Natural killer cell (primary cell): ENCODE measurements at regions not wholly inside any gene's neighbourhood (a gene's known extent, or its start where the extent isn't known, plus 50 kb on each side); places are given as distances from the start of the nearest gene placed in this dataset.
A peak's percentile ranks its signal among the peaks of the same experiment; 100 is the strongest.

Experiments used
- ATAC-seq, 3 donors: fragments of 150-1000 bp in 2 of 3; fragments of 200-7000 bp in 1 of 3; cut with Tn5 transposase; 1 replicate in 1 of 3; 2 replicates in 2 of 3; pipeline ENCODE4 v1.10.0; 2021; ENCODE audit warnings: mild to moderate bottlenecking in 2 of 3, moderate library complexity in 2 of 3
- DNase-seq, 2 donors: peaks; one replicate each; pipeline versions ENCODE4 v3.0.0 to v3.0.0-alpha.2; 2013 to 2021; ENCODE audit warnings: mixed read lengths in 1 of 2
- H3K27ac ChIP-seq: one replicate; pipeline ENCODE4 v1.5.1; 2013; ENCODE audit warnings: mild to moderate bottlenecking, low read length
- H3K27me3 ChIP-seq: one replicate; pipeline ENCODE4 v1.6.1; 2013; ENCODE audit warnings: low read length; ENCODE audit not compliant: control insufficient read depth, insufficient read depth
- H3K36me3 ChIP-seq: one replicate; pipeline ENCODE4 v1.6.1; 2013; ENCODE audit warnings: low read length; ENCODE audit not compliant: control insufficient read depth, insufficient read depth
- H3K4me1 ChIP-seq: one replicate; pipeline ENCODE4 v1.6.1; 2013; ENCODE audit warnings: low read length; ENCODE audit not compliant: control insufficient read depth, insufficient read depth
- H3K4me3 ChIP-seq: one replicate; pipeline ENCODE4 v1.5.1; 2013; ENCODE audit warnings: low read length
- H3K9me3 ChIP-seq: one replicate; pipeline ENCODE4 v1.6.1; 2013; ENCODE audit warnings: low read length; ENCODE audit not compliant: control insufficient read depth, insufficient read depth
- H3K27ac Mint-ChIP-seq, 2 donors: one replicate each; pipeline ENCODE4 v1.8.0; 2022; ENCODE audit warnings: mild to moderate bottlenecking in 2 of 2, mixed read lengths in 2 of 2, moderate library complexity in 1 of 2
- H3K27me3 Mint-ChIP-seq, 2 donors: one replicate each; pipeline ENCODE4 v1.8.0; 2022; ENCODE audit warnings: low read depth in 2 of 2, mixed read lengths in 2 of 2
- H3K36me3 Mint-ChIP-seq: one replicate; pipeline ENCODE4 v1.8.0; 2022; ENCODE audit warnings: mixed read lengths
- H3K4me1 Mint-ChIP-seq, 2 donors: one replicate each; pipeline ENCODE4 v1.8.0; 2022; ENCODE audit warnings: mixed read lengths in 2 of 2
- H3K4me3 Mint-ChIP-seq: one replicate; pipeline ENCODE4 v1.8.0; 2022; ENCODE audit warnings: mild to moderate bottlenecking, moderate library complexity, mixed read lengths
- H3K9me3 Mint-ChIP-seq, 2 donors: one replicate each; pipeline ENCODE4 v1.8.0; 2022; ENCODE audit warnings: mixed read lengths in 2 of 2
- WGBS: methylation state at CpG from one replicate; pipeline ENCODE4 v1.1.7; 2013; ENCODE audit warnings: missing lambda C conversion rate; ENCODE audit not compliant: insufficient coverage; 5-methylcytosine and 5-hydroxymethylcytosine counted together
- intact Hi-C: fragments of 100-400 bp; cut with micrococcal nuclease; formaldehyde crosslinking; loops from one replicate; pipeline ENCODE4 v1.14.2; 2022
- TF ChIP-seq, protein P1 (sequence below): fragments of 200-600 bp; IDR thresholded peaks from one replicate; pipeline ENCODE4 v1.8.0; 2022; ENCODE audit warnings: antibody characterized with exemption

DNA sequence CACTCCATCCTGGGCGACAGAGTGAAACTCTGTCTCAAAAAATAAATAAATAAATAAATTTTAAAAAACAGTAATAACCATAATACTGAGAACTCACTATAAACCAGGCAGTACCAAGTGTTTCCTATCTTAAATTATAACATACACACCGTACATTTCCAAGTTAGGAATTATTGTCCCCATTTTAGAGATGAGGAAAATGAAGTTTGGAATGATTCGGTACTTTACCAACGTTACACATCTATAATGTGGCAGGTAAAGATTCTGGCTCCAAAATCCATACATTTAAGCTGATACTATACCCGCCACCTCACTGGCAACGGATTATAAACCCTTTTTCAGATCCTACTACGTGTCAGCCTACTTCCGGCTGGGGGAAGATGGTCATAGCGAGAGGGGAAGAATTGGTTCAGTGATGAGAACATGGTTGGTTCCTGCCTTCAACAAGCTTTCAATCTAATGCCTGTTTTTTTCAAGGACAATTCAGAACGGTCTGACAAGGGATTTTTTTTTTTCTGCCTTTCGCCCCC, 105.9 kb upstream of the ATF7IP start:
- 96% methylated on average over 5 of the region's 11 CpGs for WGBS
- H3K9me3 ChIP-seq: no peaks in the 10 kb centered on the region
- Mint-ChIP-seq H3K36me3 (no peaks in the 10 kb centered on the region), H3K27ac (peak overlapping the region; percentile 76 to 95), H3K27me3 (no peaks in the 10 kb centered on the region), H3K4me3 (no peak overlapping the region), H3K9me3 (no peaks in the 10 kb centered on the region), H3K4me1 (peaks cover 46 to 52% of the 10 kb centered on the region in 2 donors)
- H3K27me3 ChIP-seq: no peaks in the 10 kb centered on the region
- H3K4me3 ChIP-seq: no peak overlapping the region
- no peaks in the 10 kb centered on the region for H3K36me3 ChIP-seq
- intact Hi-C loops: loop anchor here (5.0 kb wide), 2 partner anchors 698 to 1528 kb away; partner anchors contain the start of gene EPS8
- peak overlapping the region; percentile 58 for H3K27ac ChIP-seq
- no peak for DNase-seq
- peaks cover 39% of the 10 kb centered on the region for H3K4me1 ChIP-seq
- TF ChIP-seq, protein P1, sequence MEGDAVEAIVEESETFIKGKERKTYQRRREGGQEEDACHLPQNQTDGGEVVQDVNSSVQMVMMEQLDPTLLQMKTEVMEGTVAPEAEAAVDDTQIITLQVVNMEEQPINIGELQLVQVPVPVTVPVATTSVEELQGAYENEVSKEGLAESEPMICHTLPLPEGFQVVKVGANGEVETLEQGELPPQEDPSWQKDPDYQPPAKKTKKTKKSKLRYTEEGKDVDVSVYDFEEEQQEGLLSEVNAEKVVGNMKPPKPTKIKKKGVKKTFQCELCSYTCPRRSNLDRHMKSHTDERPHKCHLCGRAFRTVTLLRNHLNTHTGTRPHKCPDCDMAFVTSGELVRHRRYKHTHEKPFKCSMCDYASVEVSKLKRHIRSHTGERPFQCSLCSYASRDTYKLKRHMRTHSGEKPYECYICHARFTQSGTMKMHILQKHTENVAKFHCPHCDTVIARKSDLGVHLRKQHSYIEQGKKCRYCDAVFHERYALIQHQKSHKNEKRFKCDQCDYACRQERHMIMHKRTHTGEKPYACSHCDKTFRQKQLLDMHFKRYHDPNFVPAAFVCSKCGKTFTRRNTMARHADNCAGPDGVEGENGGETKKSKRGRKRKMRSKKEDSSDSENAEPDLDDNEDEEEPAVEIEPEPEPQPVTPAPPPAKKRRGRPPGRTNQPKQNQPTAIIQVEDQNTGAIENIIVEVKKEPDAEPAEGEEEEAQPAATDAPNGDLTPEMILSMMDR: no peak
- ATAC-seq: no peak

DNA sequence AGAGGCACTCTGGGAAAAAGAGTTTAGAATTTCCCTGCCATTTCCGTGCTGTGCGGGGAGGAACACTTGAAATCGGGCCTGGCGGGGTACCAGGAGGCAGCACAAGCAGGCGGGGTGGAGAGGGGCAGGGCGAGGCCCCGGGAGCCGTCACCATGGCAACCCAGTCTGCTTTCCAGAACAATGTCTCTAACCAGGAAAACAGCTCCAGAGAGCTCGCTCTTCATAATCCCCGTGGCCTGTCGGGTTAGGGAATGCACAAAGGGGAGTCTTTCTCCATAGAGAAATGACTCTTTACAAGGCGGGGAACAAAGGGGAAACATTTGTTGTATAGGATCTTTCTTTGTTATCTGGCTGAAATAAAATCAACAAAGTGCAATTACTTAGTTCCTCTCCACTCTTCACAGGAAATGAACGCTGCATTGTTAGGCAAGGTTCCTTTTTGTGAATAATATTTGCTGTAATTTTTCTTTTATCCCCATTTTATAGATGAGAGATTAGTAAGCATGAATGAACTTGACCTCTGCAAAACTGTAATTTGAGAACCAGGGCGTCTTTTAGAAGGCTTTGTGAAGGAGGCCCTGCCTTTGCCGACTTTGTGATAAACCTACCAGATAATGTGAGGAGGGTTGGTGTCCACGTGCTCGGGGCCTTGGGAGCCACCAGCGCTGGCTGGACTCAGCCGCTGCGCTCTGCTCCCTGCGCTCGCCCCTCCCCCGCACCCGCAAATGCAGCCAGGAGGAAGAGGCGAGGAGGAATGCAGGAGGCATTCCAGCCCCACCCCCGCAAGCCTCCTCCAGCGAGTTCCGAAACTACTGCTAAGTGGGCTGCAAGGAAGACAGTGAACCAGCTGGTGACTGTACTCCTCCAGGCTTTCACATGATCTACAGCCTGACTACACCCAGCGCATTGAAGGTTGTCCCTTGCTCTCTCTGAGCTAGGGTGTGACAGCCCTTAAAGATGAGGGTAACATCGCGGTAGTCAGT, 105.2 kb upstream of the ATF7IP start:
- H3K27ac Mint-ChIP-seq: peak overlapping the region; percentile 76 to 95
- peaks cover 39 to 50% of the 10 kb centered on the region in 2 donors for H3K4me1 Mint-ChIP-seq
- H3K4me3 Mint-ChIP-seq: peak overlapping the region; percentile 21
- 78% methylated on average over 29 of the region's 31 CpGs for WGBS
- no peaks in the 10 kb centered on the region for H3K36me3 Mint-ChIP-seq
- peak overlapping the region; percentile 58 for H3K27ac ChIP-seq
- no peaks in the 10 kb centered on the region for H3K9me3 Mint-ChIP-seq
- intact Hi-C loops: no loop called here
- TF ChIP-seq, protein P1: no peak
- no peaks in the 10 kb centered on the region for H3K36me3 ChIP-seq
- DNase-seq (peak in 1 of 2 donors; percentile 13), ATAC-seq (no peak)
- no peaks in the 10 kb centered on the region for H3K27me3 ChIP-seq
- H3K4me3 ChIP-seq: no peak overlapping the region
- no peaks in the 10 kb centered on the region for H3K9me3 ChIP-seq
- peaks cover 36% of the 10 kb centered on the region for H3K4me1 ChIP-seq
- no peaks in the 10 kb centered on the region for H3K27me3 Mint-ChIP-seq

DNA sequence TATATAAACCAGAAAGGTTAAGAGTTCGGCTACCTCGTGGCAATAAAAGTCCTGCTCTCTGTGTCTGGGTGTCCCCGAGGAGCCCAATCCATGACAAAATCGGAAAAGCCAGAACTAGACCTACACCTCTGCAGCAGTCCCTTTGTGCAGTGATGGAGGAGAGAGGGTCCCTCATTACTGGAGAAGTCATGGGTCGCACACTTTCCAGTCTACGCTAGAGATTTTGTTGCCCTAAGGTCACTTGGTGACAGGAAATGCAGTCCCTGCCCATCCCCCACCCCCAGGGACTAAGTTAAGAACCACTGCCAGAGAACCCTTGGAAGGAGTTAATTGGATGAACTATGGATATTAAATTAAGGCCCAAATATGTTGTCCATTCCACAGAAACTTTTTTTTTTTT, 104.4 kb upstream of the ATF7IP start:
- H3K9me3 Mint-ChIP-seq: no peaks in the 10 kb centered on the region
- no peak overlapping the region for H3K4me3 ChIP-seq
- intact Hi-C loops: no loop called here
- no peaks in the 10 kb centered on the region for H3K36me3 Mint-ChIP-seq
- H3K4me1 ChIP-seq: peaks cover 29% of the 10 kb centered on the region
- H3K27ac ChIP-seq: no peak overlapping the region
- no peak overlapping the region for H3K4me3 Mint-ChIP-seq
- H3K36me3 ChIP-seq: no peaks in the 10 kb centered on the region
- TF ChIP-seq, protein P1: no peak
- ATAC-seq: no peak
- DNase-seq: no peak
- WGBS: 95% methylated on average over 6 of the region's 6 CpGs
- H3K9me3 ChIP-seq: no peaks in the 10 kb centered on the region
- peak overlapping the region; percentile 35 to 76 for H3K27ac Mint-ChIP-seq
- H3K4me1 Mint-ChIP-seq: peaks cover 31 to 42% of the 10 kb centered on the region in 2 donors
- no peaks in the 10 kb centered on the region for H3K27me3 ChIP-seq
- H3K27me3 Mint-ChIP-seq: no peaks in the 10 kb centered on the region
